ENCODE measurements at regions not wholly inside any gene's neighbourhood (a gene's known extent, or its start where the extent isn't known, plus 50 kb on each side); places are given as distances from the start of the nearest gene placed in this dataset.
A peak's percentile ranks its signal among the peaks of the same experiment; 100 is the strongest.

DNA sequence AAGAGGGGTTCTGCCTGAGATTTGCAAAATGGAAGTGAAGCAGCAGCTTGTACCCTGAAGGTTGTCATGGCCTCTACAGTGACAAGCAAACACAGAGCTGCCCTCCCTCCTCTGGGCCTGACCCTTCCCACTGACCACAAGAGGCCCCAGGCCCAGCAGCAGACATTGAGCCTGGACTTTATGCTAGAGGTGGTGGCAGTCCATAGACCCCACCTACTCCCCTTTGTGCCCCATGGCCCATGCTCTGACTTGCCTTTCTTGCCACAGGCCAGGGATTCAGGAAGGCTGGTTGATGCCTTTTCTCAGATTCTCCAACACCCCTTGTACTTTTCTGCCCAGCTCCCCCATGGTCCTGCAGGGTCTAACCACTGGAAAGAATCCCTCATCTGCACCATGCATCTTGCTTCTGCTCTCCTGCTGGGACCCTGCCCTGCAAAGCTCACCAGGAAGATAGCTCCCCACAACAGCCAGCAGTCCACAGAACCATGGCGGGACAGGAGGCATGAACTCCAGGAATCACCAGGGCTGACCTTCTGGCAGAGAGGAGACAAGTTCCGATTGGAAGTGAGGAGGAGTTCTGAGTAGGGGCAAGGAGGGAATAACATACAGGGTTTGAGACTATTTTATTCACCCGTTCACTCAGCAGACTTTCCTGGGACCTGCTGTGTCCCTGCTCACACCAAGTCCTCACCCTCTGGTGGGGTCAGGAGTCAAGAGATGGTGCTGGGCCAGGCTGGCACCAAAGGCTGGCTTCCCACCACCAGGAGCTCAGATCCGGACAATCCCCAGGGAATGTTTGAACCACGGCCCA lies 263.8 kb downstream of the SYK start:
- Histone ChIP-seq H2BK15ac (ENCODE audit: low read length) (no peak overlapping the region), H3K23ac (ENCODE audit: insufficient read length) (no peak overlapping the region), H4K8ac (ENCODE audit: extremely low read depth, insufficient read depth, low read length) (no peak overlapping the region), H2BK120ac (replicated peaks; ENCODE audit: low read depth, low read length) (no peak overlapping the region), H2BK5ac (ENCODE audit: low read depth, low read length) (no peak overlapping the region), H3K9me3 (ENCODE audit: insufficient read depth in 2 of 2, low read depth in 1 of 2, low read length in 1 of 2) (no peaks in the 10 kb centered on the region), H3K79me1 (ENCODE audit: low read depth, low read length) (no peaks in the 10 kb centered on the region), H3K23me2 (ENCODE audit: low read depth, low read length) (no peaks in the 10 kb centered on the region), H3K4ac (replicated peaks; ENCODE audit: insufficient read length, low read depth, low read length) (no peak overlapping the region), H3K27ac (ENCODE audit: low read depth, low read length) (no peak overlapping the region), H3K18ac (ENCODE audit: extremely low read depth, low read length) (no peak overlapping the region), H4K5ac (ENCODE audit: insufficient read length, low read depth, low read length) (no peak overlapping the region), H3K9ac (replicated peaks in 1 of 4; ENCODE audit: extremely low read depth in 1 of 4, low read depth in 3 of 4, low read length in 3 of 4) (no peak overlapping the region), H3K79me2 (ENCODE audit: control insufficient read depth in 1 of 2, insufficient read depth in 2 of 2, low read length in 2 of 2) (no peaks in the 10 kb centered on the region), H4K91ac (replicated peaks; ENCODE audit: insufficient read length, low read length) (no peak overlapping the region), H3K14ac (ENCODE audit: insufficient read length) (no peak overlapping the region), H2BK12ac (ENCODE audit: low read depth, low read length) (no peak overlapping the region), H3K4me1 (replicated peaks in 1 of 4; ENCODE audit: control insufficient read depth in 3 of 4, insufficient read depth in 4 of 4, low read length in 3 of 4) (no peaks in the 10 kb centered on the region), H3K4me2 (ENCODE audit: insufficient read depth in 1 of 2, low read depth in 2 of 2, low read length in 2 of 2) (no peak overlapping the region), H3K4me3 (ENCODE audit: extremely low read depth in 1 of 4, insufficient read depth in 2 of 4, low read depth in 3 of 4, low read length in 4 of 4) (no peak overlapping the region), H4K20me1 (replicated peaks in 1 of 2; ENCODE audit: control insufficient read depth in 1 of 2, insufficient read depth in 2 of 2, low read length in 2 of 2) (no peaks in the 10 kb centered on the region), H3K36me3 (ENCODE audit: control insufficient read depth in 2 of 4, insufficient read depth in 4 of 4, low read length in 3 of 4) (no peaks in the 10 kb centered on the region), H2AK5ac (ENCODE audit: low read depth, low read length) (no peak overlapping the region), H3K27me3 (replicated peaks in 1 of 4; ENCODE audit: control insufficient read depth in 3 of 4, extremely low read depth in 1 of 4, insufficient read depth in 3 of 4, low read length in 3 of 4) (no peaks in the 10 kb centered on the region), H2AFZ (ENCODE audit: low read length) (no peak overlapping the region), H2BK20ac (ENCODE audit: low read length) (no peak overlapping the region), H3K56ac (replicated peaks; ENCODE audit: insufficient read length, low read depth, low read length) (no peak overlapping the region)
- peak in 1 of 2 experiments; percentile 22 for DNase-seq (ENCODE audit: low read depth in 1 of 2, low spot score in 2 of 2)
- WGBS, 2 experiments (ENCODE audit: extremely low coverage in 1 of 2, insufficient coverage in 1 of 2, insufficient read length in 1 of 2, insufficient replicate concordance in 2 of 2, low coverage in 1 of 2, low lambda C conversion rate in 2 of 2, missing lambda C conversion rate in 1 of 2) = 84% methylated on average over 5 of the region's 5 CpGs; no CpG with 5 or more reads in 1 of the 2 experiments
- no peak for FAIRE-seq
- CTCF ChIA-PET (ENCODE audit: partially characterized antibody) = interaction anchor here (1.5 kb wide), 1 partner anchor 13 kb away, joined by 3 read pairs; no protein-coding TSS in a partner anchor
- POLR2A ChIA-PET (ENCODE audit: partially characterized antibody) = no interaction called here
- TF ChIP-seq CBX5 (IDR thresholded peaks at IDR 0.05; ENCODE audit: low read depth, low read length) (no peak), CEBPB (IDR thresholded peaks at IDR 0.05; ENCODE audit: low read depth, low read length) (no peak), BRCA1 (IDR thresholded peaks at IDR 0.05; ENCODE audit: low read depth, low read length) (no peak), BACH1 (IDR thresholded peaks at IDR 0.05; ENCODE audit: low read length) (no peak), CBX8 (IDR thresholded peaks at IDR 0.05; ENCODE audit: borderline replicate concordance, low read depth, low read length) (no peak), MAFK (IDR thresholded peaks at IDR 0.05; ENCODE audit: low read depth, low read length) (no peak), SP4 (IDR thresholded peaks at IDR 0.05; ENCODE audit: low read length) (no peak), TEAD4 (IDR thresholded peaks at IDR 0.05; ENCODE audit: low read depth, low read length) (no peak), NANOG (IDR thresholded peaks at IDR 0.05; ENCODE audit: insufficient read depth, low read depth, low read length, poor library complexity, severe bottlenecking) (no peak), JUND (IDR thresholded peaks at IDR 0.05; ENCODE audit: low read length) (no peak), RNF2 (IDR thresholded peaks at IDR 0.05; ENCODE audit: borderline replicate concordance, low read depth, low read length, missing control alignments, poor library complexity, severe bottlenecking) (no peak), RXRA (IDR thresholded peaks at IDR 0.05; ENCODE audit: insufficient read depth, low read depth, low read length) (no peak)
- TF ChIP-seq, protein P1, sequence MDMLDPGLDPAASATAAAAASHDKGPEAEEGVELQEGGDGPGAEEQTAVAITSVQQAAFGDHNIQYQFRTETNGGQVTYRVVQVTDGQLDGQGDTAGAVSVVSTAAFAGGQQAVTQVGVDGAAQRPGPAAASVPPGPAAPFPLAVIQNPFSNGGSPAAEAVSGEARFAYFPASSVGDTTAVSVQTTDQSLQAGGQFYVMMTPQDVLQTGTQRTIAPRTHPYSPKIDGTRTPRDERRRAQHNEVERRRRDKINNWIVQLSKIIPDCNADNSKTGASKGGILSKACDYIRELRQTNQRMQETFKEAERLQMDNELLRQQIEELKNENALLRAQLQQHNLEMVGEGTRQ (IDR thresholded peaks at IDR 0.05; ENCODE audit: low read length) = no peak
